ENCODE measurements at regions not wholly inside any gene's neighbourhood (a gene's known extent, or its start where the extent isn't known, plus 50 kb on each side); places are given as distances from the start of the nearest gene placed in this dataset.

DNA sequence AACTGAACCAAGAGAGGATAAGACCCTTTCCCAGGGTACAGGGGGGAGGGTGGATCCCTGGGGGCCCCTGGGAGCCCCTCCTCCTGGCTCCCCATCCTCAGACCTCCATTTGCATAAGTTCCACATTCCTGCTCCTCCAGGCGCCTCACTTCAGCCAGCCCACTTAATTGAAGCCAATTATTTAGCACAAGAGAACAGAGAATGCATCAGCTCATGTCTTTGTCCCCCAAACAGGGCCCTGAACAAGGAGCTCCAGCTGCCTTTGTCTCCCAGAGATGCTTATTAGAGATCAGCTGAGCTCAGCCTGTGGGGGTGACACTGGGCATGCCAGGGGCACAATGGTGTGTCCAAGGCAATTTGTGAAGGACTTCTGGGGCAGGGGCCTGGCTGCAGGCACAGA lies 89.9 kb upstream of the PRDM11 start:
- H3K4me2 ChIP-seq (ENCODE audit: low read depth, low read length), result no peak overlapping the region
- H3K9ac ChIP-seq (ENCODE audit: insufficient read depth, low read depth, low read length), result no peak overlapping the region
- BruUV-seq (replicated peaks), result no TSS peak
- H3K4me1 ChIP-seq (ENCODE audit: insufficient read depth, low read length), result no peaks in the 10 kb centered on the region
- POLR2A ChIA-PET, result no interaction called here
- no peaks in the 10 kb centered on the region for H3K9me3 ChIP-seq (ENCODE audit: low read length)
- no peak for FAIRE-seq
- no peak overlapping the region for H3K27ac ChIP-seq (ENCODE audit: extremely low read length, insufficient read depth, low read length)
- no peak overlapping the region for H2AFZ ChIP-seq (ENCODE audit: low read length)
- no peaks in the 10 kb centered on the region for H3K79me2 ChIP-seq (ENCODE audit: insufficient read depth, low read length)
- CTCF ChIA-PET (ENCODE audit: low intra/inter-chr PET ratio, low total read pairs), result no interaction called here
- H3K4me3 ChIP-seq (replicated peaks in 1 of 3; ENCODE audit: insufficient read depth in 1 of 3, low read depth in 2 of 3, low read length in 3 of 3), result no peak overlapping the region
- in situ Hi-C loops (cut with HindIII; ENCODE audit: extremely low pct_ligation_motif_present, low pct_unique_long_range_greater_than_20kb) (no loop called here), intact Hi-C loops (cut with micrococcal nuclease; ENCODE audit: unreplicated experiment) (no loop called here)
- peaks cover 0 to 9% of the 10 kb centered on the region in 2 experiments; a peak in 1 of 5 replicates for H3K27me3 ChIP-seq (ENCODE audit: control insufficient read depth in 1 of 2, insufficient read depth in 2 of 2, low read length in 2 of 2)
- H4K20me1 ChIP-seq (ENCODE audit: insufficient read depth, low read length), result no peaks in the 10 kb centered on the region
- ATAC-seq, result no peak
- TF ChIP-seq GATAD2A (CRISPR knock-in tag; IDR thresholded peaks at IDR 0.05), result no peak
- no peak for TF ChIP-seq TRAFD1 (CRISPR knock-in tag; IDR thresholded peaks at IDR 0.05; ENCODE audit: borderline replicate concordance)
- TF ChIP-seq KMT2A (CRISPR knock-in tag; IDR thresholded peaks at IDR 0.05), result no peak
- TF ChIP-seq DPF2 (CRISPR knock-in tag; IDR thresholded peaks at IDR 0.05; ENCODE audit: borderline replicate concordance, low read depth), result no peak
- no peak for TF ChIP-seq PAF1 (CRISPR knock-in tag; IDR thresholded peaks at IDR 0.05)
- no peak for DNase-seq (ENCODE audit: low spot score)
- WGBS (ENCODE audit: low lambda C conversion rate), result 0% methylated on average over 1 of the region's 1 CpG
- H3K36me3 ChIP-seq (replicated peaks in 1 of 2; ENCODE audit: control insufficient read depth in 1 of 2, insufficient read depth in 2 of 2, low read length in 2 of 2), result no peaks in the 10 kb centered on the region

- no peak for FAIRE-seq
- DNase-seq (ENCODE audit: low spot score), result no peak
- intact Hi-C loops (cut with micrococcal nuclease; ENCODE audit: unreplicated experiment), result no loop called here
- 0% methylated on average over 4 of the region's 5 CpGs for WGBS (ENCODE audit: low lambda C conversion rate)
- in situ Hi-C loops (cut with HindIII; ENCODE audit: extremely low pct_ligation_motif_present, low pct_unique_long_range_greater_than_20kb), result no loop called here
- no peak for ATAC-seq
- H4K20me1 ChIP-seq (ENCODE audit: insufficient read depth, low read length), result no peaks in the 10 kb centered on the region
- no peak overlapping the region for H3K4me2 ChIP-seq (ENCODE audit: low read depth, low read length)
- no peak overlapping the region for H3K4me3 ChIP-seq (replicated peaks in 1 of 3; ENCODE audit: insufficient read depth in 1 of 3, low read depth in 2 of 3, low read length in 3 of 3)
- no peaks in the 10 kb centered on the region for H3K36me3 ChIP-seq (replicated peaks in 1 of 2; ENCODE audit: control insufficient read depth in 1 of 2, insufficient read depth in 2 of 2, low read length in 2 of 2)
- ChIA-PET POLR2A (no interaction called here), CTCF (ENCODE audit: low intra/inter-chr PET ratio, low total read pairs) (no interaction called here)
- no peaks in the 10 kb centered on the region for H3K9me3 ChIP-seq (ENCODE audit: low read length)
- no peak overlapping the region for H3K27ac ChIP-seq (ENCODE audit: extremely low read length, insufficient read depth, low read length)
- H3K27me3 ChIP-seq (ENCODE audit: control insufficient read depth in 1 of 2, insufficient read depth in 2 of 2, low read length in 2 of 2), result peaks cover 0 to 9% of the 10 kb centered on the region in 2 experiments; a peak in 1 of 5 replicates
- no peaks in the 10 kb centered on the region for H3K4me1 ChIP-seq (ENCODE audit: insufficient read depth, low read length)
- no TSS peak for BruUV-seq (replicated peaks)
- H3K9ac ChIP-seq (ENCODE audit: insufficient read depth, low read depth, low read length), result no peak overlapping the region
- H3K79me2 ChIP-seq (ENCODE audit: insufficient read depth, low read length), result no peaks in the 10 kb centered on the region
- no peak overlapping the region for H2AFZ ChIP-seq (ENCODE audit: low read length)
- TF ChIP-seq ZIK1 (CRISPR knock-in tag; IDR thresholded peaks at IDR 0.05; ENCODE audit: borderline replicate concordance, low read depth) (no peak), GRHL1 (CRISPR knock-in tag; conservative IDR thresholded peaks at IDR 0.05) (no peak)
These were observed 88.3 kb upstream of the PRDM11 start for GRCh38 chr11:45057938-45058646.
